GM21529 (cell line): ENCODE measurements at regions not wholly inside any gene's neighbourhood (a gene's known extent, or its start where the extent isn't known, plus 50 kb on each side); places are given as distances from the start of the nearest gene placed in this dataset.
A peak's percentile ranks its signal among the peaks of the same experiment; 100 is the strongest.
"Not testable (repeated sequence)": the region's sequence is repeated elsewhere in the genome, so short reads cannot be mapped to it uniquely, and the experiment has no call there.

Source experiments
- ATAC-seq: cut with Tn5 transposase; IDR thresholded peaks from one replicate; pipeline ENCODE4 v1.9.1; 2021; ENCODE audit not compliant: unreplicated experiment

GRCh38 chr20:53727239-53727638 lies 133.6 kb upstream of the ZNF217 start:
- ATAC-seq: not testable (repeated sequence)

- ATAC-seq: no peak
These were observed 131.9 kb upstream of the ZNF217 start for GRCh38 chr20:53725575-53725970.

GRCh38 chr20:53723621-53724020 lies 130.0 kb upstream of the ZNF217 start:
- ATAC-seq: no peak

- ATAC-seq: no peak
These were observed 129.4 kb upstream of the ZNF217 start for GRCh38 chr20:53723045-53723444.

GRCh38 chr20:53722515-53723036 lies 128.9 kb upstream of the ZNF217 start:
- ATAC-seq: no peak

GRCh38 chr20:53721445-53721963 lies 127.9 kb upstream of the ZNF217 start:
- ATAC-seq: peak; percentile 18

- ATAC-seq: not testable (repeated sequence)
These were observed 125.6 kb upstream of the ZNF217 start for GRCh38 chr20:53719171-53719803.

GRCh38 chr20:53718142-53719021 lies 124.7 kb upstream of the ZNF217 start:
- ATAC-seq: no peak

GRCh38 chr20:53716395-53716794 lies 122.8 kb upstream of the ZNF217 start:
- ATAC-seq: no peak

- no peak for ATAC-seq
These were observed 120.9 kb upstream of the ZNF217 start for GRCh38 chr20:53714524-53714923.

- no peak for ATAC-seq
These were observed 119.9 kb upstream of the ZNF217 start for GRCh38 chr20:53713328-53714056.

- no peak for ATAC-seq
These were observed 118.8 kb upstream of the ZNF217 start for GRCh38 chr20:53712212-53712977.

GRCh38 chr20:53711333-53712211 lies 117.9 kb upstream of the ZNF217 start:
- ATAC-seq: no peak

GRCh38 chr20:53708129-53708968 lies 114.7 kb upstream of the ZNF217 start:
- peak; percentile 59 for ATAC-seq

- peak; percentile 36 for ATAC-seq
These were observed 113.9 kb upstream of the ZNF217 start for GRCh38 chr20:53707371-53708055.

- peak; percentile 44 for ATAC-seq
These were observed 113.1 kb upstream of the ZNF217 start for GRCh38 chr20:53706466-53707370.

GRCh38 chr20:53706008-53706465 lies 112.4 kb upstream of the ZNF217 start:
- no peak for ATAC-seq
